ENCODE measurements at regions not wholly inside any gene's neighbourhood (a gene's known extent, or its start where the extent isn't known, plus 50 kb on each side); places are given as distances from the start of the nearest gene placed in this dataset.

DNA sequence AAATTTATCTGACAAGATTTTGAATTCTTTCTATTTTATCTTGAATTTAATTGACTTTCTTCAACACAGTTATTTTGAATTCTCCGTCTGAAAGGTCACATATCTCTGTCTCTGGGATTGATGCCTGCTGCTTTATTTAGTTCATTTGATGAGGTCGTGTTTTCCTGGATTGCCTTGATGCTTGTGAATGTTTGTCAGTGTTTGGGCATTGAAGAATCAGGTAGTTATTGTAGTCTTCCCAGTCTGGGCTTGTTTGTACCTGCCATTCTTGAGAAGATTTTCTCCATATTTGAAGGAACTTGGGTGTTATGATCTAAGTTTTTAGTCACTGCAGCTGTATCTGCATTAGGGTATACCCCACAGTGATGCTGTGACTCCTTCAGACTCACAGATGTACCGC, 315.8 kb upstream of the DDHD1 start:
- Histone ChIP-seq H3K9me3 (ENCODE audit: control insufficient read depth, low read depth, low read length) (no peaks in the 10 kb centered on the region), H2BK120ac (ENCODE audit: low read depth, low read length, poor library complexity, severe bottlenecking) (no peak overlapping the region), H3K14ac (ENCODE audit: insufficient read depth, low read length) (no peak overlapping the region), H4K91ac (ENCODE audit: insufficient read length, low read depth, low read length) (no peak overlapping the region), H2BK20ac (ENCODE audit: low read depth, low read length, poor library complexity, severe bottlenecking) (no peak overlapping the region), H3K23me2 (ENCODE audit: insufficient read length, low read depth, low read length, poor library complexity, severe bottlenecking) (no peaks in the 10 kb centered on the region), H3K27me3 (ENCODE audit: insufficient read depth, low read length) (no peaks in the 10 kb centered on the region), H4K5ac (ENCODE audit: insufficient read length, low read depth, low read length) (no peak overlapping the region), H2AFZ (ENCODE audit: low read length) (no peak overlapping the region), H4K20me1 (ENCODE audit: control insufficient read depth, insufficient read depth, insufficient read length) (no peaks in the 10 kb centered on the region), H3K4ac (ENCODE audit: low read depth, low read length) (no peak overlapping the region), H3K9ac (ENCODE audit: extremely low read depth, insufficient read length, low read length) (no peak overlapping the region), H2AK5ac (ENCODE audit: insufficient read length, low read length) (no peak overlapping the region), H4K8ac (replicated peaks; ENCODE audit: insufficient read length, low read depth, low read length) (no peak overlapping the region), H3K23ac (ENCODE audit: insufficient read length, low read depth, low read length) (no peak overlapping the region), H3K27ac (ENCODE audit: insufficient read length, low read depth, low read length) (no peak overlapping the region), H3K56ac (ENCODE audit: insufficient read length, low read depth, low read length) (no peak overlapping the region), H2BK15ac (ENCODE audit: low read depth, low read length) (no peak overlapping the region), H3T11ph (ENCODE audit: low read length) (no peak overlapping the region), H3K4me2 (ENCODE audit: insufficient read depth, insufficient read length, low read length) (no peak overlapping the region), H2BK5ac (ENCODE audit: insufficient read length, low read length) (no peak overlapping the region), H3K79me1 (ENCODE audit: insufficient read depth, low read depth, low read length, poor library complexity, severe bottlenecking) (no peaks in the 10 kb centered on the region), H3K4me1 (ENCODE audit: insufficient read depth, low read length) (no peaks in the 10 kb centered on the region; the same call in 1 of the 2 replicates), H3K79me2 (ENCODE audit: insufficient read depth, low read length) (no peaks in the 10 kb centered on the region), H3K18ac (ENCODE audit: insufficient read length, low read depth, low read length) (no peak overlapping the region), H2BK12ac (ENCODE audit: insufficient read length, low read depth, low read length) (no peak overlapping the region)
- Mint-ChIP-seq H3K36me3 (ENCODE audit: insufficient read depth in 1 of 3, low read depth in 3 of 3) (no peaks in the 10 kb centered on the region), H3K9me3 (0 out of 5 replicates have a peak, but pooled peaks cover 0 to 2% of the 10 kb centered on the region in 2 experiments), H3K27ac (no peak overlapping the region), H3K4me1 (peaks cover 14 to 16% of the 10 kb centered on the region in 2 experiments), H3K27me3 (ENCODE audit: low read depth) (no peaks in the 10 kb centered on the region), H3K4me3 (no peak overlapping the region)
- TF ChIP-seq, protein P1, sequence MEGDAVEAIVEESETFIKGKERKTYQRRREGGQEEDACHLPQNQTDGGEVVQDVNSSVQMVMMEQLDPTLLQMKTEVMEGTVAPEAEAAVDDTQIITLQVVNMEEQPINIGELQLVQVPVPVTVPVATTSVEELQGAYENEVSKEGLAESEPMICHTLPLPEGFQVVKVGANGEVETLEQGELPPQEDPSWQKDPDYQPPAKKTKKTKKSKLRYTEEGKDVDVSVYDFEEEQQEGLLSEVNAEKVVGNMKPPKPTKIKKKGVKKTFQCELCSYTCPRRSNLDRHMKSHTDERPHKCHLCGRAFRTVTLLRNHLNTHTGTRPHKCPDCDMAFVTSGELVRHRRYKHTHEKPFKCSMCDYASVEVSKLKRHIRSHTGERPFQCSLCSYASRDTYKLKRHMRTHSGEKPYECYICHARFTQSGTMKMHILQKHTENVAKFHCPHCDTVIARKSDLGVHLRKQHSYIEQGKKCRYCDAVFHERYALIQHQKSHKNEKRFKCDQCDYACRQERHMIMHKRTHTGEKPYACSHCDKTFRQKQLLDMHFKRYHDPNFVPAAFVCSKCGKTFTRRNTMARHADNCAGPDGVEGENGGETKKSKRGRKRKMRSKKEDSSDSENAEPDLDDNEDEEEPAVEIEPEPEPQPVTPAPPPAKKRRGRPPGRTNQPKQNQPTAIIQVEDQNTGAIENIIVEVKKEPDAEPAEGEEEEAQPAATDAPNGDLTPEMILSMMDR (conservative IDR thresholded peaks at IDR 0.05): no peak
- WGBS (ENCODE audit: extremely low coverage, insufficient read length, low lambda C conversion rate): no CpG with 5 or more reads among the region's 3 CpGs
- no peak for DNase-seq
